HG02970 (cell line): ENCODE measurements at regions not wholly inside any gene's neighbourhood (a gene's known extent, or its start where the extent isn't known, plus 50 kb on each side); places are given as distances from the start of the nearest gene placed in this dataset.
A peak's percentile ranks its signal among the peaks of the same experiment; 100 is the strongest.

ENCODE experiments used
- ATAC-seq: cut with Tn5 transposase; IDR thresholded peaks from one replicate; pipeline ENCODE4 v1.9.1; 2021; ENCODE audit warnings: mild to moderate bottlenecking, moderate library complexity, moderate number of reproducible peaks; ENCODE audit not compliant: unreplicated experiment, low FRiP score

- no peak for ATAC-seq
Measured at GRCh38 chr6:129778793-129779192, 68.8 kb upstream of the ARHGAP18 start.

- ATAC-seq: no peak
Measured at GRCh38 chr6:129777371-129777770, 67.4 kb upstream of the ARHGAP18 start.

- no peak for ATAC-seq
Measured at GRCh38 chr6:129776542-129777330, 66.8 kb upstream of the ARHGAP18 start.

GRCh38 chr6:129774697-129775447 is 64.9 kb upstream of the ARHGAP18 start:
- ATAC-seq: no peak

- ATAC-seq: no peak
Measured at GRCh38 chr6:129773304-129773703, 63.3 kb upstream of the ARHGAP18 start.

GRCh38 chr6:129771678-129772077 is 61.7 kb upstream of the ARHGAP18 start:
- no peak for ATAC-seq

GRCh38 chr6:129767776-129768485 is 58.0 kb upstream of the ARHGAP18 start:
- ATAC-seq: no peak

- ATAC-seq: peak; percentile 75
Measured at GRCh38 chr6:129766959-129767728, 57.2 kb upstream of the ARHGAP18 start.

- ATAC-seq: no peak
Measured at GRCh38 chr6:129764761-129765407, 54.9 kb upstream of the ARHGAP18 start.

GRCh38 chr6:129759796-129760605 is 50.0 kb upstream of the ARHGAP18 start:
- ATAC-seq: no peak
